Thymus (tissue), 11 donors: ENCODE measurements at regions not wholly inside any gene's neighbourhood (a gene's known extent, or its start where the extent isn't known, plus 50 kb on each side); places are given as distances from the start of the nearest gene placed in this dataset.

ENCODE experiments used
- DNase-seq, 9 donors: peaks; one replicate each; pipeline ENCODE4 v3.0.0-alpha.2; 2013; ENCODE audit warnings: low spot score in 9 of 9, low read depth in 6 of 9, missing footprints in 1 of 9
- H3K27ac ChIP-seq, 2 donors: one replicate each; pipeline ENCODE4 v1.5.1; 2013; ENCODE audit warnings: control low read depth in 1 of 2, low read depth in 1 of 2, low read length in 1 of 2, mild to moderate bottlenecking in 1 of 2, moderate library complexity in 1 of 2
- H3K27me3 ChIP-seq, 2 donors: one replicate each; pipeline ENCODE4 v1.5.1; 2013; ENCODE audit warnings: low read length in 1 of 2; ENCODE audit not compliant: control insufficient read depth in 2 of 2, insufficient read depth in 1 of 2
- H3K36me3 ChIP-seq, 2 donors: one replicate each; pipeline ENCODE4 v1.5.1; 2013; ENCODE audit warnings: low read length in 1 of 2, mild to moderate bottlenecking in 1 of 2, moderate library complexity in 1 of 2; ENCODE audit not compliant: control insufficient read depth in 2 of 2, insufficient read depth in 2 of 2
- H3K4me1 ChIP-seq, 2 donors: one replicate each; pipeline ENCODE4 v1.5.1; 2013; ENCODE audit warnings: low read length in 2 of 2; ENCODE audit not compliant: control insufficient read depth in 2 of 2, insufficient read depth in 2 of 2
- H3K4me3 ChIP-seq, 2 donors: one replicate each; pipeline ENCODE4 v1.5.1; 2013; ENCODE audit warnings: low read length in 2 of 2, control low read depth in 1 of 2, mild to moderate bottlenecking in 1 of 2
- H3K9me3 ChIP-seq, 2 donors: one replicate each; pipeline ENCODE4 v1.5.1; 2013; ENCODE audit warnings: low read length in 1 of 2, mild to moderate bottlenecking in 1 of 2; ENCODE audit not compliant: control insufficient read depth in 2 of 2, insufficient read depth in 1 of 2
- WGBS: extraction: QIAGEN DNeasy Blood & Tissue Kit; methylation state at CpG from one replicate; pipeline ENCODE4 v1.1.7; 2013; 5-methylcytosine and 5-hydroxymethylcytosine counted together
- donor health status: healthy.

DNA sequence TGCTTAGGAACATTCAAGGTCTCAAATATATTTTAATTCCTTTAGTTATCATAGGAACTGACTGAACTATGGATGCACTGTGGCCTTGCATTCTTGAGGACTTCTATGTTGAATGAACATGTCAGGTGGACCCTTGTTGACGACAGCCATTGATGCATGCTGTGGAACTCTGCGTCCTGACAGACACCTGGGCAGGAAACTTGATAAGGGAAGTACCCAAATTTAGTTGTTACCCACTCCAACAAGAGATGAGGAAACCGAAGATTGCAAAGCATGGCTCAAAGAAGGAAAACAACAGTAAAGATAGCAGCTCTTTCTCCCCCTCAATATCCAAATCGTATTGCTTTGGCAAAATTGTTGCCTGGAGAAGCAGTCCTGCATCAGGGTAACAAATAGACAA is 540.0 kb upstream of the NR3C2 start:
- DNase-seq = no peak
- 35% methylated on average over 4 of the region's 4 CpGs for WGBS
- no peak overlapping the region for H3K27ac ChIP-seq
- no peak overlapping the region for H3K4me3 ChIP-seq
- H3K4me1 ChIP-seq = no peaks in the 10 kb centered on the region
- H3K36me3 ChIP-seq = no peaks in the 10 kb centered on the region
- peaks cover 0 to 11% of the 10 kb centered on the region in 2 donors for H3K9me3 ChIP-seq
- H3K27me3 ChIP-seq = no peaks in the 10 kb centered on the region

DNA sequence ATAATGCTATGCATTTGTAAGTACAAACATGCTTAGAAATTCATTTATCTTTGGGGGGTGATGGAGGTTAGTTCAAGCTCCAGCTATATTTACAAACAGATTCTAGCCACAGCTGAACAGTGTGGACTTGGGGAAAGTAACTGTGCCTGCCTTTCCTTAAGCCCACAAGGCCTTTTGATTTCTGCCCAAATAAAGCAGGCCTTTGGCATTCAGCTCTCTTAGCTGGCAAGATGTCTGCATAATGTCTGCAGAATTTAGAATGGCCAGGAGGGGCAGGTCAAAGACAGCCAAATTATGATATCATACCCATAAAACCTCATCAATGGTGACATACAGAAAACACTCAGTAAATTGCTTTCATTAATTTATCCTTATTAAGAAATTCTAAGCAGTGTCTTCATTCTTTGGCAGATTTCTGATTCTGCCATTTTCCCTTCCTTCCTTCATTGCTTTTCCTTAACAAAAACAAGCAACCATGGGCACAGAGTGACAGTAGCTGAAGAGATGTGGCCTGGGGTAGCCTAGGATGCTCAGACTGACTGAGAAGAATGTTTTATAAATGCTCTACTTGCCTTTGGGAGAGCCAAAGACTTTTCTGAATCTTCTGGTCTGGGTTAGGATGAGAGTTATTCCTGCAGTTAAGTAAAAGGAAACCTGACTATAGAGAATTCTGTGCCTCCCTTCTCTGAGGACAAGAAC is 538.7 kb upstream of the NR3C2 start:
- H3K27ac ChIP-seq = no peak overlapping the region
- no peaks in the 10 kb centered on the region for H3K36me3 ChIP-seq
- no peak overlapping the region for H3K4me3 ChIP-seq
- no peaks in the 10 kb centered on the region for H3K27me3 ChIP-seq
- DNase-seq = no peak
- H3K9me3 ChIP-seq = peaks cover 0 to 11% of the 10 kb centered on the region in 2 donors
- no peaks in the 10 kb centered on the region for H3K4me1 ChIP-seq

DNA sequence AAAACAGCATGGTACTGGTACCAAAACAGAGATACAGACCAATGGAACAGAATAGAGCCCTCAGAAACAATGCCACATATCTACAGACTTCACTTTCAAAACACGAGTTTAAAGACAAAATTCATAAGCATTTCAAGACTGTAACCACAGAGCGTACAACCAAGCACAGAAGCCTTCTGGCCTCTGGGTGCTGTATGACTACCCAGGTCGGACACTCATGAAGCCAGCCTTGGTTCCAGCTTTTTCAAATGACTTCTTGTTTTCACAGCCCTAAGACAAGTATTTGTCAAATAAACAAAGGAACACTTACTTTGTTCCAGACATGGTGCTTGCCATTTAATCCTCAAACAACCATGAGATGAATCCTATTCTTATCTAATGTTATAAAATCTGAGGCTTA is 536.1 kb upstream of the NR3C2 start:
- 93% methylated on average over 3 of the region's 3 CpGs for WGBS
- H3K27me3 ChIP-seq = no peaks in the 10 kb centered on the region
- H3K4me1 ChIP-seq = no peaks in the 10 kb centered on the region
- no peak for DNase-seq
- H3K36me3 ChIP-seq = no peaks in the 10 kb centered on the region
- H3K27ac ChIP-seq = no peak overlapping the region
- H3K4me3 ChIP-seq = no peak overlapping the region
- peaks cover 0 to 4% of the 10 kb centered on the region in 2 donors for H3K9me3 ChIP-seq

DNA sequence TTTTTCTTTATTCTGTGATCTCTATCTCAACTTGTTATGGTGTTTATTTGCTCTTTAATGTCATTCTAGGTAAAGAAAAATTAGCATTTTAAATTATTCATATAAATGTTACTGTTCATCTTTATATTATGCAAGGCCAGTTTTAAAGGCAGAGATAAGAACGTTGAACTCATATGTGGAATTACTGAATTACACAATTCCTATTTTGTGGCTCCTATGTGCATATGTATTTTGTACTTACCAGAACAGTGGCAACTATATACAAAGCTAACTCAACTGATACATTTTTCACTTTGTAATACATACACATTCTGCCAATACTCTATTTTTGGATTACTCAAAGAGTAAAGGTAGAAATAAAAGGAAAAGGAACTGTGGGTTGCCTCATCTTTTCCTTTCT is 533.2 kb upstream of the NR3C2 start:
- H3K9me3 ChIP-seq = peaks cover 0 to 4% of the 10 kb centered on the region in 2 donors
- H3K27ac ChIP-seq = no peak overlapping the region
- H3K27me3 ChIP-seq = no peaks in the 10 kb centered on the region
- 84% methylated on average over 1 of the region's 1 CpG for WGBS
- no peak overlapping the region for H3K4me3 ChIP-seq
- no peaks in the 10 kb centered on the region for H3K4me1 ChIP-seq
- no peaks in the 10 kb centered on the region for H3K36me3 ChIP-seq
- DNase-seq = no peak

DNA sequence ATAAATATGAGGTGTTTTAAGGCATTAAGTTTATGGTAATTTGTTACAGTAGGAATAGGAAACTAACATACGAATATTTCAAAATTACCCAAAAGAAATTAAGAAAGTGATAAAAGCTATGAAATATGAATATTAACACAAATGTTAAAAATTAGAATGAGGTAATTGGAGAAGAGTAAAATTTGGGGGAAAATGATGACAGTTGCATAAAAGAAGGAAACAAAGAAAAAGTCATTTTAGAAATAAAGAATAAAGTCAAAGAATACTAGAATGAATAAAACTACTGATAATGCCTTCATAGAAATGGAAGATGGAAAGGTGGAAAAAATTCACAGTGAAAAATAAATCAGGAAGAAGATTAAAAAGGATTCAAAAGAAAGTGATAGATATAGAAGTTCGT is 522.9 kb upstream of the NR3C2 start:
- 93% methylated on average over 2 of the region's 2 CpGs for WGBS
- H3K27me3 ChIP-seq = no peaks in the 10 kb centered on the region
- H3K4me3 ChIP-seq = no peak overlapping the region
- DNase-seq = no peak
- no peak overlapping the region for H3K27ac ChIP-seq
- H3K9me3 ChIP-seq = no peaks in the 10 kb centered on the region
- H3K36me3 ChIP-seq = no peaks in the 10 kb centered on the region
- H3K4me1 ChIP-seq = no peaks in the 10 kb centered on the region

DNA sequence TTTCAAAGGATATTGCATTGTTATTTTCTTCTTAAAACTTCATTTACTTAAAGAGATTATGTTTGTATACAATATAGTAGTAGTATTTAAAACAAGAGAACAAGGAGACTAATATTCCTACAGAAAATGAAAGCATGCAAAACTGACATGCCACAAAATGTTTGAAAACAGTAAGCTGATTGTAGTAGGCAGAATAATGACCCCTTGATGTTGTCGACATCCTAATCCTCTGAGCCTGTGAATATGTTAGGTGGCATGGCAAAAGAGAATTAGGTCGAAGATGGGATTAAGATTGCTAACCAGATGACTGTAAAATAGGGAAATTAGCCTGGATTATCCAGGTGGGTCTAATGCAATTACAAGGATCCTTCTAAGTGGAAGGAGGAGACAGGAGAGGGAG is 522.2 kb upstream of the NR3C2 start:
- no peaks in the 10 kb centered on the region for H3K36me3 ChIP-seq
- H3K27ac ChIP-seq = no peak overlapping the region
- H3K4me1 ChIP-seq = no peaks in the 10 kb centered on the region
- no peaks in the 10 kb centered on the region for H3K27me3 ChIP-seq
- DNase-seq = no peak
- 84% methylated on average over 2 of the region's 2 CpGs for WGBS
- no peak overlapping the region for H3K4me3 ChIP-seq
- no peaks in the 10 kb centered on the region for H3K9me3 ChIP-seq

DNA sequence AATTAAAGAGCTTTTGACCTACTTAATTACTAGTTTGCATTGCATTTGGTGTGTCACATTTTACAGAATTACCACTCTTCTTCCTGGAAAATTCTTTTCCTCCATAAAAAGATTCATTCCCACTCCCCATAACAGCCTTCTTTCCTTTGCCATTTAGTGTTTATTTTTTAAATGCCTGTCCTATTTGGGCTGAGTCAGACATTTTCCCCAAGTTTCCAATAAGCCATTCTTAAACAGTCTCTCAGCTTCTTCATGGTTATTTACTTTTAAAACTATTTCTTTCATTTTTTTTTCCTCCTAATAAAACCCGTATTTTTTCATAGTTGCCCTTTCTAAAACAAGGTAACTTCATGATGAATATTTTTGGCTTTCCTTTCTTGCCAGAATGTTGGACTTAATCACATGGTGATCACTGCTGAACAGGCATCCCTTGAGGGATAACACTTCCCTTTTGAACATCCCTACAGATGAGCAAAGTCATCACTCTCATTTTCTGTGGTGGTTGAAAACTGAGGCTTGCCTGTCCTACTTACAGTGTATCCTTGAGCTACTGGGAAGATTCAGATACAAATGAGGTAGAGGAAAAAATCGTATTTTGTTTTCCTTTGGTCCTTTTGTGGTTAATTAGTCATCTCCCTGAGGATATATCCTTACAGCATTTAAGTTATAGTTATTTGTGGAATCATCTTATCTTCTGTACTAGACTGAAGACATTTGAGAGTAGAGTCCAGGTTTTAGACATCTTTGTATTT is 520.5 kb upstream of the NR3C2 start:
- Histone ChIP-seq H3K4me1 (no peaks in the 10 kb centered on the region), H3K36me3 (no peaks in the 10 kb centered on the region), H3K4me3 (no peak overlapping the region), H3K27ac (no peak overlapping the region), H3K9me3 (no peaks in the 10 kb centered on the region), H3K27me3 (no peaks in the 10 kb centered on the region)
- 86% methylated on average over 2 of the region's 2 CpGs for WGBS
- no peak for DNase-seq

DNA sequence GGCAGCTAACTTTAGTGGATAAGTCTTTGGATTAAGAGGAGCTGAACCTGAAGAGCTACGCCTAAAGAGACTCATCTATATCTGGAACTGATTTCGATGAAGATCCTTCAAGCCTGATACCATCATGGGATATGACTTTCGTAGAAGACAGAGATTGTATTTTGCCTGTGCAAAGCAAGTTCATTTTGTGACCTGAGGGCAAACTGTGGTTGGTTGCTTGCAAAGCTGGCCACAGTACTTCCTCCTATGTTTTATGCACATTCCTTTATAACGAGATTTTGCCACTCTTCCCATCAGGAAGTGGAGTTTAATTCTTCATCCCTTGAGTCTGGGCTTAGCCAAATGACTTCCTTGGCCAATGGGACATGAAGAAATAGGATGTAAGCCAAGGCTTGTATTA is 519.3 kb upstream of the NR3C2 start:
- no peak for DNase-seq
- H3K27ac ChIP-seq = no peak overlapping the region
- H3K4me1 ChIP-seq = no peaks in the 10 kb centered on the region
- H3K9me3 ChIP-seq = no peaks in the 10 kb centered on the region
- no peaks in the 10 kb centered on the region for H3K27me3 ChIP-seq
- WGBS = 83% methylated on average over 4 of the region's 4 CpGs
- H3K36me3 ChIP-seq = no peaks in the 10 kb centered on the region
- H3K4me3 ChIP-seq = no peak overlapping the region

DNA sequence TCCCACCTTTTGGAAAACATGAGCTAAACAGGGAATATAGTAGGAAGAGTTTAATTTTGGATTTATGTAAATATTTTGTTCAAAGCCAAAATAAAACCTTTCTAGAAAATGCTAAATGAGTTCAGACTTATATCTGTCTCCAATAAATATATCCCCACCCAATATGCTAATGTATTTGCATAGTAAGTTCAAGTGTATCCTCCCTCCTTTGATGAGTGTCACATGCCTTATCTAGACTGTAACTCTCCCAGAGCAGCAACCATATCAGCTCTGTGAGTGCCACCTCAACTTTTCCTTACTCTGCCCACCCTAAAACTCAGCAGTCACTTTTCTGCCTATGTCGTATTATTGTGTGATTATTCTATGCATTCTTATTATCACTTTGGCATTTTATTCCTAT is 516.1 kb upstream of the NR3C2 start:
- no peak for DNase-seq
- Histone ChIP-seq H3K4me3 (no peak overlapping the region), H3K27me3 (no peaks in the 10 kb centered on the region), H3K4me1 (no peaks in the 10 kb centered on the region), H3K9me3 (no peaks in the 10 kb centered on the region), H3K36me3 (no peaks in the 10 kb centered on the region), H3K27ac (no peak overlapping the region)
- 88% methylated on average over 1 of the region's 1 CpG for WGBS
